GDM1 (cell line): ENCODE measurements at regions not wholly inside any gene's neighbourhood (a gene's known extent, or its start where the extent isn't known, plus 50 kb on each side); places are given as distances from the start of the nearest gene placed in this dataset.

Experiments used
- DNase-seq: peaks from one replicate; lab custom pipeline; 2025; lab: John Stamatoyannopoulos, UW

DNA sequence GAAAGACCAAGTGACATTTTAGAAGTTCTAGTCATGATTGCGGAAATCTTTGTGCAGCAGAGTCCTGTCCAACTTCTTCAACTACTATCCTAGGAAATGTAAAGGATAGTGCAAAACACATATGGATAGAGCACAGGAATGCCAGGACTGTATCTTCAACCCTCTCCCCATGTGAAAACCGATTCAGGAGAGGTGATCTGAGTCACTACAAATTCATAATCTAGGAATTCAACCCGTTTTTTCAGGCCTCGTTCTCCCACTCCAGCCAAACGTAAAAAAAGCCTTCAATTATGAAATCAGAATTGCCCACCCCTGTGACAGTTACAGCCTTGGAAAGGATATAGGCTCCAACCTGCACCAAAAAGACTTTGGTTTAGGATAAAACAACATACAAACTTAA lies 52.9 kb upstream of the RGS1 start:
- no peak for DNase-seq

DNA sequence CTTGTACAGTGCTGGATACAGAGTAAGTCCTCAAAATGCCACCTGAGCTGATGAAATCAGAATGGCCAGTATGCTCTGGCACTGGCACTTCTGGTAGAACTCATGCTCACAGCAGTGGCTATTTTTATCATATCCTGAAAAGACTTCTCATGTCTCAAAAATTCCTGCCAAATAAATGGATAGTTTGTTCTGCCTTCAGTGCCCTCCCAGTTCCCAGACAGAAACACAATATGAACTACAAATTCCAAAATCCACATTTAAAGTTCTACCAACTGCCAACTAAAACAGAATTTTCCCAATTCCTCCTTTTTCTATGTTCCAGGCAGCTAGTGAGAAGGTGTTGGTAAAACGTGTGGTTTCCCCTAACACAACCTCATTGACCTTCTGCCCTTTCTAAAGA lies 51.4 kb upstream of the RGS1 start:
- DNase-seq = no peak
